ENCODE measurements at regions not wholly inside any gene's neighbourhood (a gene's known extent, or its start where the extent isn't known, plus 50 kb on each side); places are given as distances from the start of the nearest gene placed in this dataset.

DNA sequence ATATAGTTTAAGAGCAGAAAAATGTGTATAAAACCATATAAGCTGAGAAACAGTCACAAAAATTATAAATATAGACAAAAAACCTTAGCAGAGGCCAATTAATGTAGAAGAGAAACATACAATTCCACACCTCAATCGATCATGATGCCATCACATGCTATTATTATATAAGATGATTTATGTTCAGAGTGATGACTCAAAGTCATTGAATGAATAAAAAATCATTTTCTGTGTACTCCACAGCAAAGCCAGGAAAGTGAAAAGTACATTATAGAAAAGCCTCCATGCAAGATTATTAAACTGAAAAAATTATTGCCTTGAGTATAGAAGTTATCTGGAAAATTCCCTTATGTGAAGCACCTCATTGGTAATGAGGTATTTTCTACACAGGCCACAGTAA is 229.2 kb upstream of the PPFIA2 start:
- Histone ChIP-seq H4K20me1 (no peaks in the 10 kb centered on the region), H3K9ac (no peak overlapping the region), H3K4me1 (no peaks in the 10 kb centered on the region), H3K27me3 (no peaks in the 10 kb centered on the region), H3K27ac (no peak overlapping the region), H3K36me3 (no peaks in the 10 kb centered on the region), H3K9me3 (no peaks in the 10 kb centered on the region), H3K4me3 (no peak overlapping the region), H3K4me2 (no peak overlapping the region)
- TF ChIP-seq Cebpa-rat (IDR thresholded peaks at IDR 0.05) = no peak

DNA sequence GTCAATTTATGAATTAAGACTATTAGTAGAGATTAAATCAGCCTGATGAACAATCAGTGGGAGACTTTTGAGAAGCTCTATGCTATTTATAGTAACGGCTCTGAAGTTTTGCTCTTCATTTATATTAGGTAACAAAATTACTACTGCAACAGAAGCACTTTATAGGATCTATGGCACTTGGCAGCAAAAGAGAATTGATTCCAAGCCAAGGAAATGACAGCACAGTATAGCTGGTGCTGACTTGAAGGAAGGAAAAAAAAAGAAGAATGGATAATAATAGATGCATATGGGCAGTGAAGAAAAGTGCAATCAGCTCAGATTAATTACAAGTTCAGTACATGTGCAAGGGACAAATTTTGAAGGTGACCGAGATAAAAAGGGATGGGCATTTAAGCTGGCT is 228.2 kb upstream of the PPFIA2 start:
- H3K27me3 ChIP-seq = no peaks in the 10 kb centered on the region
- no peak for TF ChIP-seq Cebpa-rat (IDR thresholded peaks at IDR 0.05)
- no peak overlapping the region for H3K27ac ChIP-seq
- H3K4me2 ChIP-seq = no peak overlapping the region
- H3K9ac ChIP-seq = no peak overlapping the region
- H3K36me3 ChIP-seq = no peaks in the 10 kb centered on the region
- no peaks in the 10 kb centered on the region for H4K20me1 ChIP-seq
- no peaks in the 10 kb centered on the region for H3K4me1 ChIP-seq
- no peaks in the 10 kb centered on the region for H3K9me3 ChIP-seq
- no peak overlapping the region for H3K4me3 ChIP-seq

DNA sequence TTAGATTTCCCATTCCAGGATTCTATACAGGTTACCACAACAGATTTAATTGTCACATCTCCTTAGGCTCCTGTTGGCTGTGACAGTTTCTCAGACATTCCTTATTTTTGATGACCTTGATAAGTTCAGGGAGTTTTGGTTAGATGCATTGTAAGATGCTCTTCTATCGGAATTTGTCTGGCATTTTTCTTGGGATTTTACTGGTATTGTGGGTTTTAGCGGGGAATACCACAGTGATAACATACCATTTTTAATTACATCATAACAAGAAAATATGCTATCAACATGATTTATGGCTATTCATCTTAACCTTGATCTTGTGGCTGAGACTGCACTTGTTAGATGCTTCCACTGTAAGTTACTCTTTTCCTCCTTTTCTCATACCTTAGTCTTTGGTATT is 217.5 kb upstream of the PPFIA2 start:
- Histone ChIP-seq H4K20me1 (no peaks in the 10 kb centered on the region), H3K4me2 (no peak overlapping the region), H3K9ac (no peak overlapping the region), H3K9me3 (no peaks in the 10 kb centered on the region), H3K4me3 (no peak overlapping the region), H3K36me3 (no peaks in the 10 kb centered on the region), H3K27me3 (no peaks in the 10 kb centered on the region), H3K4me1 (no peaks in the 10 kb centered on the region), H3K27ac (no peak overlapping the region)
- no peak for TF ChIP-seq Cebpa-rat (IDR thresholded peaks at IDR 0.05)

DNA sequence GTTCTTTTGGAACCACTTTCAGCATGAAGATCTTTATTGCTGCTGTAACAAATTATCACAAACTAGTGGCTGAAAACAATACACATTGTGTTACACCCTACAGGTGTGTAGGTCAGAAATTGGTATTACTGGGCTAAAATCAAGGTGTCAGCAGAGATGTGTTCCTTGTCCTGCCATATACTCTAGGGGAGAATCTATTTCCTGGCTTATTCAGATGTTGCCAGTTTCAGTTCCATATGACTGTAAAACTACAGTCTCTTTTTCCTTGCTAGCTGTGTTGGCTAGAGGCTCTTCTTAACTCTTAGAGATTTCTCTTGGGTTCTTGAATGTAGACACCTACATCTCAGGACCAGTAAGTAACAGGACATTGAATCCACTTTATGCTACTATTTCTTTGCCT is 215.6 kb upstream of the PPFIA2 start:
- Histone ChIP-seq H3K4me2 (no peak overlapping the region), H3K36me3 (no peaks in the 10 kb centered on the region), H3K27ac (no peak overlapping the region), H3K9me3 (no peaks in the 10 kb centered on the region; the same call in 1 of the 2 replicates), H3K9ac (no peak overlapping the region), H3K27me3 (no peaks in the 10 kb centered on the region), H3K4me3 (no peak overlapping the region), H3K4me1 (no peaks in the 10 kb centered on the region), H4K20me1 (no peaks in the 10 kb centered on the region)
- TF ChIP-seq Cebpa-rat (IDR thresholded peaks at IDR 0.05) = no peak

DNA sequence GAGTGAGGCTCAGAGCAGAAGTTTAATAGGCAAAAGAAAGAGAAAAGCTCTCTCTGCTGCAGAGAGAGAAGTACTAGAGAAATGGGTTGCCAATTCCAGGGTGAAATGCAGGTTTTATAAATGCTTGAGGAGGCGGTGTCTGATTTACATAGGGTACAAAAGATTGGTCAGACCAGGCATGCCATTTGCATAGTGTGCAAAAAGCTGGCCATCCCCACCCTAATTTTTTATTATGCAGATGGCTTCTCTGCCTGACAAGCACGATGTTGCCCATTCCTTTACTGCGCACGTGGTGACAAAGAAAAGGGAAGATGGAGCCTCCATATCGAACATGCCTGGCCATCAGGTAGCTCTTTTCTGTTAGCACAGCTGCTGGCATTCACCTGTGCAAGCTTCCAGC is 209.3 kb upstream of the PPFIA2 start:
- H3K9me3 ChIP-seq = no peaks in the 10 kb centered on the region; the same call in 1 of the 2 replicates
- no peak overlapping the region for H3K4me3 ChIP-seq
- no peaks in the 10 kb centered on the region for H3K36me3 ChIP-seq
- no peak overlapping the region for H3K27ac ChIP-seq
- no peaks in the 10 kb centered on the region for H3K4me1 ChIP-seq
- H3K27me3 ChIP-seq = no peaks in the 10 kb centered on the region
- no peaks in the 10 kb centered on the region for H4K20me1 ChIP-seq
- no peak overlapping the region for H3K4me2 ChIP-seq
- no peak overlapping the region for H3K9ac ChIP-seq
- no peak for TF ChIP-seq Cebpa-rat (IDR thresholded peaks at IDR 0.05)

DNA sequence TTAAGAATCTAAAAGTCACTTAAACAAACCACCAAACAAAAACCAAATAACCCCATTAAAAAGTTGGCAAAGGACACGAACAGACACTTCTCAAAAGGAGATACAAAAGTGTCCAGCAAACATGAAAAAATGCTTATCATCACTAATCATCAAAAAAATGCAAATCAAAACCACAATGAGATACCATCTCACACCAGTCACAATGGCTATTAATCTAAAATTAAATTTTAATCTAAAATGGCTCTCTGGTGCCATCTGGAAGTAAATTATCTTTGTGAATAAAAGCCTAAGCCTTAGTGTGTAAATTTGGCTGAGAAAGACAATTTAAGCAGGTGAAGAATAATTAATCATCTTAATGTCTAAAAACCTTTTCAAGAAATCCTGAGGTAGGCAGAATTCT is 204.5 kb upstream of the PPFIA2 start:
- Histone ChIP-seq H3K9ac (no peak overlapping the region), H3K9me3 (no peaks in the 10 kb centered on the region)
- no peak for TF ChIP-seq Cebpa-rat (IDR thresholded peaks at IDR 0.05)

DNA sequence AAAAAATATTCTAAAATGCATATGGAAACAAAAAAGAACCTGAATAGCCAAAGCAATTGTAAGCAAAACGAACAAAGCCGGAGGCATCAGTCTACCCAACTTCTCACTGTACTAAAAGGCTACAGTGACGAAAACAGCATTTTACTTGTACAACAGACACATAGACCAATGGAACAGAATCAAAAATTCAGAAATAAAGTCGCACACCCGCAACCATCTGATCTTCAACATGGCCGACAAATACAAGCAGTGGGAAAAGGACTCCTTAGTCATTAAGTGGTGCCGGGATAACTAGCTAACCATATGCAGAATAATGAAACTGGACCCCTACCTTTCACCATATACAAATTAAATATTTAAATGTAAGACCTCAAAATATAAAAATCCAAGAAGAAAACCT is 203.9 kb upstream of the PPFIA2 start:
- no peak overlapping the region for H3K27ac ChIP-seq
- H3K4me1 ChIP-seq = no peaks in the 10 kb centered on the region
- TF ChIP-seq Cebpa-rat (IDR thresholded peaks at IDR 0.05) = no peak
- no peaks in the 10 kb centered on the region for H3K36me3 ChIP-seq
- no peaks in the 10 kb centered on the region for H3K9me3 ChIP-seq
- no peaks in the 10 kb centered on the region for H3K27me3 ChIP-seq
- no peaks in the 10 kb centered on the region for H4K20me1 ChIP-seq
- no peak overlapping the region for H3K9ac ChIP-seq
- no peak overlapping the region for H3K4me3 ChIP-seq
- H3K4me2 ChIP-seq = no peak overlapping the region

More for the DNA sequence above, 204.5 kb upstream of the PPFIA2 start:
- H3K27ac ChIP-seq = no peak overlapping the region
- H3K4me3 ChIP-seq = no peak overlapping the region
- H4K20me1 ChIP-seq = no peaks in the 10 kb centered on the region
- H3K4me1 ChIP-seq = no peaks in the 10 kb centered on the region
- H3K4me2 ChIP-seq = no peak overlapping the region
- H3K36me3 ChIP-seq = no peaks in the 10 kb centered on the region
- no peaks in the 10 kb centered on the region for H3K27me3 ChIP-seq

DNA sequence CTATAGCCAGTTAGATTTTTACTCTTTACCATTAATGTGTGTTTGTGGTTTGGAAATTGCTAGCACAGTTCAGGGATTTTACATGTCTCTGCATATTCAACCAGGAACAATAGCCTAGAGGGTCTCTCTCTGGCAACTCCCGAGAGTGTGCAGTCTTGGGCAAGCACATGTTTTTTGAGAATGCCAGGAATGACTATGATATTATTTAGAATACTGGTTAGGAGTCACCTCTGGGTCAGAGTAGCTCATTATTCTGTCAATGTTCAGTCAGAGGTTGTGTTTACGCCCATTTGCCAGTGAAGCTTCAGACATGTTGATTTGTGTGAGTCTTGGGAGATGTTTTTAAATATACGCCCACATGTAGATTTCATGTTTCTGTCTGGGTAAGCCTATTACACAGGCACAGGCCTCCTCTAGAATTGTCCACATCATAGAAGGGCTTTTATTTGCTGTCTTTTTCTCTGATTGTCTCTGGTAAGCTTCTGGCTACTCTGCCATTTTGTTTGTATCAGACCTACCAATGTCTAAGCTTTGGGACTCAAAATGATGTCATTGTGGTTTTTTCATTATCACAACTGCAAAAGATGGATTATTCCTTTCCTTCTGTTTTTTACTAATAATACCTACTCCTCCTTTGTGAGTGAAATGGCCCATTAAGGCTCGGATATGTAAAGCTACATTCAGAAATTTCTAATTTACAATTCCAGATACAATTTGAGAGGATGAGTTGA is 203.1 kb upstream of the PPFIA2 start:
- Histone ChIP-seq H3K27ac (no peak overlapping the region), H3K4me2 (no peak overlapping the region), H3K9ac (no peak overlapping the region), H3K4me1 (no peaks in the 10 kb centered on the region), H3K9me3 (no peaks in the 10 kb centered on the region), H4K20me1 (no peaks in the 10 kb centered on the region), H3K36me3 (no peaks in the 10 kb centered on the region), H3K4me3 (no peak overlapping the region), H3K27me3 (no peaks in the 10 kb centered on the region)
- no peak for TF ChIP-seq Cebpa-rat (IDR thresholded peaks at IDR 0.05)

DNA sequence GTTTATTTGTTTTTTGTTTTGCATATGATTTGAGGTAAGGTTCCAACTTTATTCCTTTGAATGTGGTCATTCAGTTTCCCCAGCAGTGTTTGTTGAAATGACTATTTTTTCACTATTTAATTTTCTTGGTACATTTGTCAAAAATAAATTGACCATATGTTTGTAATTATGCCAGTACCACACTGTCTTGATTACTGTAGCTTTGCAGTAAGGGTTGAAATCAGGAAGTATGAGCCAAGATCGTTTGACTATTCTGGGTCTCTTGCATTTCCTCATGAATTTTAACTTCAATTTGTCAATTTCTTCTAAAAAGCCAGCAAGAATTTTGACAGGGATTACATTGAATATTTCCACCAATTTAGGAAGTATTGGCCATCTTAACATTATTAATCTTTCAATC is 199.3 kb upstream of the PPFIA2 start:
- H3K36me3 ChIP-seq = no peaks in the 10 kb centered on the region
- no peaks in the 10 kb centered on the region for H4K20me1 ChIP-seq
- H3K9me3 ChIP-seq = no peaks in the 10 kb centered on the region
- H3K4me3 ChIP-seq = no peak overlapping the region
- H3K4me1 ChIP-seq = no peaks in the 10 kb centered on the region
- no peaks in the 10 kb centered on the region for H3K27me3 ChIP-seq
- no peak overlapping the region for H3K4me2 ChIP-seq
- TF ChIP-seq Cebpa-rat (IDR thresholded peaks at IDR 0.05) = no peak
- no peak overlapping the region for H3K9ac ChIP-seq
- H3K27ac ChIP-seq = no peak overlapping the region

DNA sequence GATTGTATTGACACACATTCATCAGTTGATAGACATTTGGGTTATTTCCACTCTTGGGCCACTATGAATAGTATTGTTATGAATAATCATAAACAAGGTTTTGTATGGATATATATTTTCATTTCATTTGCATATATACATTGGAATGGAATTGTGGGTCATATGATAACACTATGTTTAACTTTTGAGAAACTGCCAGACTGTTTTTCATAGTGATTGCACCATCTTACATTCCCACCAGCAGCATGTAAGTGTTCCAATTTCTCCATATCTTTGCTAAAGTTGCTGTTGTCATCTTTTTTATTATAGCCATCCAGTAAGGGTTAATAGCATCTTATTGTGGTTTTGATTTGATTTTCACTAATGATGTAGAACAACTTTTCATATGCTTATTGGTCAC is 198.5 kb upstream of the PPFIA2 start:
- Histone ChIP-seq H3K27ac (no peak overlapping the region), H3K27me3 (no peaks in the 10 kb centered on the region)
- no peak for TF ChIP-seq Cebpa-rat (IDR thresholded peaks at IDR 0.05)

DNA sequence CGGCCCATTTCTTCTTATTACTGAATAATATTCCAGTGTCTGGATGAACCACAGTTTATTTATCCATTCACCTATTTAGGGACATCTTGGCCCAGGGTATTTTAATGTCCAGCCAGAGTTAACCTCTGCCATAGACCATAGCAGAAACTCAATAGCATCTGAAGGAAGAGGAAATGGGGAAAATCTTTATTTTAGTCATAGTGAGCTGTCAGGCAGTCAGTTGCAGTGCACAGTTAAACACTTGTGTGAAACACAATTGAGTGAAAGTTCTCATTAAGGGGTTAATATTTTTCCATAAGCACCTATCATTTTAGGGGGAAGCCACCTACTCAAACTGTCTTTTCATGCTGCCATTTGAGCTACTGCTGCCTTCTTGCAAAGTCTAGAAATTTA is 197.3 kb upstream of the PPFIA2 start:
- Histone ChIP-seq H3K27me3 (no peaks in the 10 kb centered on the region), H3K27ac (no peak overlapping the region), H3K4me1 (no peaks in the 10 kb centered on the region), H4K20me1 (no peaks in the 10 kb centered on the region), H3K9me3 (no peaks in the 10 kb centered on the region), H3K9ac (no peak overlapping the region), H3K36me3 (no peaks in the 10 kb centered on the region), H3K4me2 (no peak overlapping the region), H3K4me3 (no peak overlapping the region)
- TF ChIP-seq Cebpa-rat (IDR thresholded peaks at IDR 0.05) = no peak

More for the DNA sequence above, 198.5 kb upstream of the PPFIA2 start:
- Histone ChIP-seq H3K4me1 (no peaks in the 10 kb centered on the region), H3K9me3 (no peaks in the 10 kb centered on the region), H4K20me1 (no peaks in the 10 kb centered on the region), H3K4me3 (no peak overlapping the region), H3K9ac (no peak overlapping the region), H3K4me2 (no peak overlapping the region), H3K36me3 (no peaks in the 10 kb centered on the region)
